OCI-LY3 (cell line): ENCODE measurements at regions not wholly inside any gene's neighbourhood (a gene's known extent, or its start where the extent isn't known, plus 50 kb on each side); places are given as distances from the start of the nearest gene placed in this dataset.

Experiments used
- H2AFZ ChIP-seq: fragments of 200-600, 300-600 bp; shearing (Covaris generic); 2 replicates; pipeline ENCODE4 v1.6.0; 2014; ENCODE audit warnings: antibody characterized with exemption, low read depth, low read length
- H3K27ac ChIP-seq: fragments of 200-600, 300-600 bp; sonication (generic); 2 replicates; pipeline ENCODE4 v1.5.1; 2014; ENCODE audit warnings: mild to moderate bottlenecking, low read length, moderate library complexity, mixed read lengths
- H3K27me3 ChIP-seq: fragments of 200-600, 300-600 bp; sonication (generic); 2 replicates; pipeline ENCODE4 v1.6.1; 2014; ENCODE audit warnings: low read depth, low read length, mixed read lengths
- H3K36me3 ChIP-seq: fragments of 200-600, 300-600 bp; sonication (generic); replicated peaks from 2 replicates; pipeline ENCODE3; 2014; ENCODE audit warnings: low read depth, low read length, mixed read lengths
- H3K4me1 ChIP-seq: fragments of 300-600, 200-600 bp; sonication (generic); 2 replicates; pipeline ENCODE4 v1.6.1; 2014; ENCODE audit warnings: low read length, mixed read lengths
- H3K4me2 ChIP-seq: fragments of 200-600, 300-600 bp; sonication (generic); 2 replicates; pipeline ENCODE4 v1.6.1; 2014; ENCODE audit warnings: low read length, mixed read lengths
- H3K4me3 ChIP-seq: fragments of 300-600, 200-600 bp; sonication (generic); 2 replicates; pipeline ENCODE4 v1.5.1; 2014; ENCODE audit warnings: antibody characterized with exemption, mild to moderate bottlenecking, low read length, moderate library complexity
- H3K79me2 ChIP-seq: fragments of 300-600, 200-600 bp; shearing (Covaris generic); 2 replicates; pipeline ENCODE4 v1.6.1; 2014; ENCODE audit warnings: mild to moderate bottlenecking, low read length, mixed read lengths
- H3K9ac ChIP-seq: fragments of 300-600, 200-600 bp; shearing (Covaris generic); 2 replicates; pipeline ENCODE4 v1.6.0; 2014; ENCODE audit warnings: mild to moderate bottlenecking, low read length, moderate library complexity
- H3K9me3 ChIP-seq: fragments of 200-600, 300-600 bp; shearing (Covaris generic); 2 replicates; pipeline ENCODE4 v1.6.1; 2014; ENCODE audit warnings: low read length, mixed read lengths; ENCODE audit not compliant: insufficient read depth
- H4K20me1 ChIP-seq: fragments of 200-600, 300-600 bp; sonication (generic); 2 replicates; pipeline ENCODE4 v1.6.1; 2016; ENCODE audit warnings: low read length, mixed read lengths; ENCODE audit not compliant: insufficient read depth
- CTCF ChIP-seq: fragments of 200-600, 300-600 bp; sonication (generic); IDR thresholded peaks from 2 replicates; pipeline ENCODE4 v1.5.1; 2014; ENCODE audit warnings: antibody characterized with exemption, low read length, low read depth
- EZH2phosphoT487 ChIP-seq: fragments of 200-600 bp; shearing (Covaris generic); IDR thresholded peaks from 2 replicates; pipeline ENCODE4 v1.6.1; 2018; ENCODE audit warnings: antibody characterized with exemption, mixed run types, low read depth

- Histone ChIP-seq H3K9me3 (no peaks in the 10 kb centered on the region), H3K4me3 (no peak overlapping the region), H4K20me1 (no peaks in the 10 kb centered on the region), H3K27me3 (no peaks in the 10 kb centered on the region), H2AFZ (no peak overlapping the region), H3K79me2 (no peaks in the 10 kb centered on the region), H3K4me2 (no peak overlapping the region), H3K9ac (no peak overlapping the region), H3K36me3 (no peaks in the 10 kb centered on the region), H3K27ac (no peak overlapping the region), H3K4me1 (no peaks in the 10 kb centered on the region)
- TF ChIP-seq CTCF (no peak), EZH2phosphoT487 (no peak)
Measured at GRCh38 chr6:147787417-147787816, 278.9 kb downstream of the SAMD5 start.

- Histone ChIP-seq H3K4me3 (no peak overlapping the region), H3K27ac (no peak overlapping the region), H3K4me1 (no peaks in the 10 kb centered on the region), H2AFZ (no peak overlapping the region), H3K27me3 (no peaks in the 10 kb centered on the region), H4K20me1 (no peaks in the 10 kb centered on the region), H3K36me3 (no peaks in the 10 kb centered on the region), H3K4me2 (no peak overlapping the region), H3K9me3 (no peaks in the 10 kb centered on the region), H3K79me2 (no peaks in the 10 kb centered on the region), H3K9ac (no peak overlapping the region)
- TF ChIP-seq CTCF (no peak), EZH2phosphoT487 (no peak)
Measured at GRCh38 chr6:147789430-147789947, 281.0 kb downstream of the SAMD5 start.

GRCh38 chr6:147793871-147794643 lies 285.6 kb downstream of the SAMD5 start:
- no peaks in the 10 kb centered on the region for H3K27me3 ChIP-seq
- no peaks in the 10 kb centered on the region for H4K20me1 ChIP-seq
- no peaks in the 10 kb centered on the region for H3K36me3 ChIP-seq
- H3K27ac ChIP-seq: no peak overlapping the region
- H3K4me2 ChIP-seq: no peak overlapping the region
- H3K9me3 ChIP-seq: no peaks in the 10 kb centered on the region
- H2AFZ ChIP-seq: no peak overlapping the region
- H3K79me2 ChIP-seq: no peaks in the 10 kb centered on the region
- no peak overlapping the region for H3K9ac ChIP-seq
- H3K4me1 ChIP-seq: no peaks in the 10 kb centered on the region
- TF ChIP-seq EZH2phosphoT487 (no peak), CTCF (no peak)
- no peak overlapping the region for H3K4me3 ChIP-seq

GRCh38 chr6:147802459-147802858 lies 294.0 kb downstream of the SAMD5 start:
- no peak overlapping the region for H2AFZ ChIP-seq
- H3K4me3 ChIP-seq: no peak overlapping the region
- H3K9ac ChIP-seq: no peak overlapping the region
- H4K20me1 ChIP-seq: no peaks in the 10 kb centered on the region
- no peak overlapping the region for H3K4me2 ChIP-seq
- H3K79me2 ChIP-seq: no peaks in the 10 kb centered on the region
- H3K4me1 ChIP-seq: no peaks in the 10 kb centered on the region
- H3K9me3 ChIP-seq: no peaks in the 10 kb centered on the region
- TF ChIP-seq EZH2phosphoT487 (no peak), CTCF (no peak)
- H3K36me3 ChIP-seq: no peaks in the 10 kb centered on the region
- H3K27ac ChIP-seq: no peak overlapping the region
- H3K27me3 ChIP-seq: no peaks in the 10 kb centered on the region
